ENCODE measurements at regions not wholly inside any gene's neighbourhood (a gene's known extent, or its start where the extent isn't known, plus 50 kb on each side); places are given as distances from the start of the nearest gene placed in this dataset.

DNA sequence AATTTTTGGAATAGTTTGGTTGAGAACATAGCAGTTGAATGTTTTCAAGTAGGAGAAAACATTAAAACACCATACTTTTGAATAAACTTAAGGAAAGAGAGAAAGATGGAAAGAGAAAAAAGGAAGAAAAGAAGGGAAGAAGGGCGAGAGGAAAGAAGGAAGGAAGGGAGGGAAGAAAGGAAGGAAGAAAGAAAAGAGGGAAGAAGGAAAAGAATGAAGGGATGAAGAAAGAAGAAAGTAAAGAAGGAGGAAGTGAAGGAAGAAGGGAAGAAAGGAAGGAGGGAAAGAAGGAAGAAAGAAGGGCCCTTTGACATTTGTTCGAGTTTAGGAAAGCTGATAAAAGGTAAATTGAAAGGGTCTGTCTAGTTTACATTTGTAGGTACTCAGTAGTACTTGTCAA is 482.7 kb downstream of the SIPA1L2 start:
- no peak for TF ChIP-seq ZC3H10 (CRISPR knock-in tag; IDR thresholded peaks at IDR 0.05)
- no peak for TF ChIP-seq BACH2 (CRISPR knock-in tag; IDR thresholded peaks at IDR 0.05; ENCODE audit: borderline replicate concordance)
- TF ChIP-seq PATZ1 (CRISPR knock-in tag; IDR thresholded peaks at IDR 0.05; ENCODE audit: borderline replicate concordance): no peak
- TF ChIP-seq ESRRG (CRISPR knock-in tag; IDR thresholded peaks at IDR 0.05): no peak
- TF ChIP-seq ZFP3 (CRISPR knock-in tag; IDR thresholded peaks at IDR 0.05): no peak
- TF ChIP-seq RARB (CRISPR knock-in tag; IDR thresholded peaks at IDR 0.05): no peak
- ATAC-seq: no peak

DNA sequence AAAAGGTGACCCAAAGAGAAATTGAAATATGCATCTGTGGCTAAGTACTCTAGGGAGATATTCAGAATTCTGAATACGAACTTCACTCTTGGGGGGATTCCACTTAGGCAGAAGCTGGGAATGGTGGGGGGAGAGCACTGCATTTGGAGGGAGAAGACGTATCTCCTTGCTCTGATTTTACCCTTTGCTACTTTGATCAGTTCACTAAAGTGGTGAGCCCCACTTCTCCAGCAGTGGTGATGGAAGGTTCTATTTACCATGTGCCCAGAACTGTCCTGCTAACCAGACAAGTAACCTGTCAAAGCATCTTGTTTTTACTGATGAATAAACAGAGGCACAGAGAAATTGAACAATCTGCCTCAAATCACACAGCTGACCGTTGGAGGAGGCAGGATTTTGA is 483.4 kb downstream of the SIPA1L2 start:
- TF ChIP-seq ZNF565 (CRISPR knock-in tag; conservative IDR thresholded peaks at IDR 0.05; ENCODE audit: low read depth) (no peak), ARNTL (CRISPR knock-in tag; IDR thresholded peaks at IDR 0.05; ENCODE audit: borderline replicate concordance, low read depth) (no peak), TCF4 (CRISPR knock-in tag; IDR thresholded peaks at IDR 0.05; ENCODE audit: borderline replicate concordance) (no peak)
- ATAC-seq: no peak

DNA sequence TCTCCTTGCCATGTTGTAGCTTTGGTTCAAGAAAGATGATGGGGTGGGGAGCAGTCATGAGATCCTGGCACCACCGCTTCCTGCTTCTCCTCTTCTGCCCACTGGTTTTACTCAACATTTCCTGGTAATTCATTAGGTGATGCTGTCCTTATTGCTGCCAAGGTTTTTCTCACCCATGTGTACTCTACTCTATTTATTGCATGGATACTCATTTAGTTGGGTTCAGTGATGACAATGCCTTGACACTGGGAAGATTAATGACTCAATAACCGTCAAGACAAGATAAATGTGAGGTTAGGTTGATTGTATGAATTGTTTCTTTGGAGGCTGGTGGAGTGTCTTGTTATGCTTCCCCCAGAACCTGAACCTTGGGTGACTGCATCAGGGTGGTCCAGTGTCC is 484.2 kb downstream of the SIPA1L2 start:
- no peak for ATAC-seq
- no peak for TF ChIP-seq ISL1 (CRISPR knock-in tag; IDR thresholded peaks at IDR 0.05)
- 0 out of 2 replicates have a peak, but pooled peaks have one; percentile 63 for TF ChIP-seq TOX (CRISPR knock-in tag; IDR thresholded peaks at IDR 0.05; ENCODE audit: borderline replicate concordance)
- no peak for TF ChIP-seq PPARA (CRISPR knock-in tag; IDR thresholded peaks at IDR 0.05; ENCODE audit: borderline replicate concordance)

DNA sequence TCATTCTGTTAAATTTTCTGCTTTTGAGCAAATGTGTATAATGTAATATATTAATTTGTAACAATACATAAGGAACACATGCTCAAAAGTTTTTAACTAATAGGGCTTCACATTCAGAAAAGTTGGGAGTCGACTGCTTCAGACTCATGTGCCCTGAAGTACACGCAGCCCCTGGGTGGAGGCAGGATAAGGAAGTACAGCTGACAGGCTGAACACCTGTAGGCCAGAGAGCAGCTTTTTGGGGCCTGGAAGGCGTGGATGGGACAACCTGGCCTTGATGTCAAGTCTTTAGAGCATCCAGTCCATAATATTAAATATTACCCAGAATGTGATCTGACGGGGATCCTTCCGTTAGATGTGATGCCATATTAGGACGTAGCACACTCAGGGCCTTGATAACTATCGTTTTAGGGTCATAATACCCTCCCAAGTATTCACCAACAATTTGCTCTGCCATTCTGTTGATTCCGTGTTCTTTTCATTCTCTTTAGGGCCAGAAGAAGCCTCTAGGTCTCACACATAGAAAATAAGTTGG is 485.2 kb downstream of the SIPA1L2 start:
- no peak for TF ChIP-seq ESRRG (CRISPR knock-in tag; IDR thresholded peaks at IDR 0.05)
- TF ChIP-seq, protein P1, sequence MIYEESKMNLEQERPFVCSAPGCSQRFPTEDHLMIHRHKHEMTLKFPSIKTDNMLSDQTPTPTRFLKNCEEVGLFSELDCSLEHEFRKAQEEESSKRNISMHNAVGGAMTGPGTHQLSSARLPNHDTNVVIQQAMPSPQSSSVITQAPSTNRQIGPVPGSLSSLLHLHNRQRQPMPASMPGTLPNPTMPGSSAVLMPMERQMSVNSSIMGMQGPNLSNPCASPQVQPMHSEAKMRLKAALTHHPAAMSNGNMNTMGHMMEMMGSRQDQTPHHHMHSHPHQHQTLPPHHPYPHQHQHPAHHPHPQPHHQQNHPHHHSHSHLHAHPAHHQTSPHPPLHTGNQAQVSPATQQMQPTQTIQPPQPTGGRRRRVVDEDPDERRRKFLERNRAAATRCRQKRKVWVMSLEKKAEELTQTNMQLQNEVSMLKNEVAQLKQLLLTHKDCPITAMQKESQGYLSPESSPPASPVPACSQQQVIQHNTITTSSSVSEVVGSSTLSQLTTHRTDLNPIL (CRISPR knock-in tag; IDR thresholded peaks at IDR 0.05; ENCODE audit: low read depth): no peak
- ATAC-seq: no peak

- peak; percentile 10 for ATAC-seq
- TF ChIP-seq, protein P2, sequence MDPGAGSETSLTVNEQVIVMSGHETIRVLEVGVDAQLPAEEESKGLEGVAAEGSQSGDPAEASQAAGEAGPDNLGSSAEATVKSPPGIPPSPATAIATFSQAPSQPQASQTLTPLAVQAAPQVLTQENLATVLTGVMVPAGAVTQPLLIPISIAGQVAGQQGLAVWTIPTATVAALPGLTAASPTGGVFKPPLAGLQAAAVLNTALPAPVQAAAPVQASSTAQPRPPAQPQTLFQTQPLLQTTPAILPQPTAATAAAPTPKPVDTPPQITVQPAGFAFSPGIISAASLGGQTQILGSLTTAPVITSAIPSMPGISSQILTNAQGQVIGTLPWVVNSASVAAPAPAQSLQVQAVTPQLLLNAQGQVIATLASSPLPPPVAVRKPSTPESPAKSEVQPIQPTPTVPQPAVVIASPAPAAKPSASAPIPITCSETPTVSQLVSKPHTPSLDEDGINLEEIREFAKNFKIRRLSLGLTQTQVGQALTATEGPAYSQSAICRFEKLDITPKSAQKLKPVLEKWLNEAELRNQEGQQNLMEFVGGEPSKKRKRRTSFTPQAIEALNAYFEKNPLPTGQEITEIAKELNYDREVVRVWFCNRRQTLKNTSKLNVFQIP (CRISPR knock-in tag; IDR thresholded peaks at IDR 0.05; ENCODE audit: borderline replicate concordance, low read depth): no peak
- TF ChIP-seq GLIS3 (CRISPR knock-in tag; IDR thresholded peaks at IDR 0.05): no peak
- TF ChIP-seq RARB (CRISPR knock-in tag; IDR thresholded peaks at IDR 0.05): no peak
- no peak for TF ChIP-seq OSR1 (CRISPR knock-in tag; IDR thresholded peaks at IDR 0.05)
- no peak for TF ChIP-seq ESRRG (CRISPR knock-in tag; IDR thresholded peaks at IDR 0.05)
- no peak for TF ChIP-seq SNAI2 (CRISPR knock-in tag; IDR thresholded peaks at IDR 0.05)
- TF ChIP-seq ZNF70 (CRISPR knock-in tag; IDR thresholded peaks at IDR 0.05): no peak
- TF ChIP-seq PATZ1 (CRISPR knock-in tag; IDR thresholded peaks at IDR 0.05; ENCODE audit: borderline replicate concordance): no peak
- no peak for TF ChIP-seq TCF4 (CRISPR knock-in tag; IDR thresholded peaks at IDR 0.05; ENCODE audit: borderline replicate concordance)
- TF ChIP-seq, protein P1 (CRISPR knock-in tag; IDR thresholded peaks at IDR 0.05; ENCODE audit: low read depth): no peak
Measured at GRCh38 chr1:232143315-232143886, 486.5 kb downstream of the SIPA1L2 start.
